ENCODE measurements at regions not wholly inside any gene's neighbourhood (a gene's known extent, or its start where the extent isn't known, plus 50 kb on each side); places are given as distances from the start of the nearest gene placed in this dataset.

DNA sequence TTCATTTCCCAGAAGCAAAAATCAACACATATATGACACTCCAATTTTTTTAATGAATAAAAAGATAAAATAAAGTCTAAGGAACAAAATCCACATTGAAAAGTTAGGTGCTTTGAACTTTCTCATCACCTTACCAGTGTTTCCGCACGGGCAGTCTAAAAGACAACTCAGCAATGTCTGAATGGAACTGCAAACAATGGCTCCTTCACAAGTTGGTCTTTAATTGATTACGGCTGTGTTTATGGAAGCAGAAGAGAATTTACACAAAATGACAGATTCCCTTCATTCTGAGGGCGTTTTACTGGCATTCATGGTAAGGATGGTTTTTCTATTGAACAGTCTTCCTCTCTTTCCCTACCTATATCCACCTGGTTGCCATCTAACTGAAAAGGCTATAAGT, 65.0 kb upstream of the RNPC3 start:
- ATAC-seq (no peak), DNase-seq (ENCODE audit: low read depth, low spot score) (no peak)
- Histone ChIP-seq H3K4me2 (ENCODE audit: low read length) (no peak overlapping the region), H4K20me1 (ENCODE audit: insufficient read depth) (no peaks in the 10 kb centered on the region; the same call in 1 of the 2 replicates), H3K36me3 (ENCODE audit: control insufficient read depth in 1 of 2, insufficient read depth in 2 of 2, low read length in 2 of 2) (no peaks in the 10 kb centered on the region), H3K79me2 (ENCODE audit: insufficient read depth, low read length) (no peaks in the 10 kb centered on the region), H3K9me2 (ENCODE audit: insufficient read depth) (no peaks in the 10 kb centered on the region), H2AFZ (ENCODE audit: low read depth, low read length, poor library complexity, severe bottlenecking) (no peak overlapping the region), H3K9me3 (ENCODE audit: control insufficient read depth in 1 of 2, insufficient read depth in 1 of 2, low read depth in 1 of 2, low read length in 2 of 2) (no peaks in the 10 kb centered on the region), H3K4me1 (ENCODE audit: control insufficient read depth in 1 of 2, insufficient read depth in 2 of 2, low read length in 2 of 2) (no peaks in the 10 kb centered on the region), H3K27ac (ENCODE audit: low read depth, low read length) (no peak overlapping the region), H3K9ac (ENCODE audit: low read length) (no peak overlapping the region), H3K27me3 (ENCODE audit: insufficient read depth, low read length) (no peaks in the 10 kb centered on the region), H3K4me3 (replicated peaks in 1 of 2; ENCODE audit: low read depth in 1 of 2, low read length in 2 of 2) (no peak overlapping the region)
- intact Hi-C loops (cut with micrococcal nuclease) = loop anchor here (5.0 kb wide), 1 partner anchor 353 kb away; the partner anchor contains the start of gene COL11A1
- TF ChIP-seq POLR2A (IDR thresholded peaks at IDR 0.05; ENCODE audit: borderline replicate concordance, extremely low read depth, insufficient read depth, insufficient read length) (no peak), SIN3A (IDR thresholded peaks at IDR 0.05; ENCODE audit: low read depth) (no peak)
- TF ChIP-seq, protein P1, sequence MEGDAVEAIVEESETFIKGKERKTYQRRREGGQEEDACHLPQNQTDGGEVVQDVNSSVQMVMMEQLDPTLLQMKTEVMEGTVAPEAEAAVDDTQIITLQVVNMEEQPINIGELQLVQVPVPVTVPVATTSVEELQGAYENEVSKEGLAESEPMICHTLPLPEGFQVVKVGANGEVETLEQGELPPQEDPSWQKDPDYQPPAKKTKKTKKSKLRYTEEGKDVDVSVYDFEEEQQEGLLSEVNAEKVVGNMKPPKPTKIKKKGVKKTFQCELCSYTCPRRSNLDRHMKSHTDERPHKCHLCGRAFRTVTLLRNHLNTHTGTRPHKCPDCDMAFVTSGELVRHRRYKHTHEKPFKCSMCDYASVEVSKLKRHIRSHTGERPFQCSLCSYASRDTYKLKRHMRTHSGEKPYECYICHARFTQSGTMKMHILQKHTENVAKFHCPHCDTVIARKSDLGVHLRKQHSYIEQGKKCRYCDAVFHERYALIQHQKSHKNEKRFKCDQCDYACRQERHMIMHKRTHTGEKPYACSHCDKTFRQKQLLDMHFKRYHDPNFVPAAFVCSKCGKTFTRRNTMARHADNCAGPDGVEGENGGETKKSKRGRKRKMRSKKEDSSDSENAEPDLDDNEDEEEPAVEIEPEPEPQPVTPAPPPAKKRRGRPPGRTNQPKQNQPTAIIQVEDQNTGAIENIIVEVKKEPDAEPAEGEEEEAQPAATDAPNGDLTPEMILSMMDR (IDR thresholded peaks at IDR 0.05 in 2 of 3, conservative IDR thresholded peaks at IDR 0.05 in 1 of 3; ENCODE audit: borderline replicate concordance in 1 of 3, insufficient read depth in 1 of 3, low read depth in 2 of 3, low read length in 2 of 3) = no peak
- BruUV-seq (replicated peaks) = no TSS peak
- RAD21 ChIA-PET (ENCODE audit: low non-redundant PET in 1 of 2, low total read pairs in 2 of 2, uncharacterized antibody in 2 of 2, unreplicated experiment in 2 of 2) = interaction anchor here in 1 of 2 experiments (0.6 kb wide), 1 partner anchor 355 kb away, joined by 3 read pairs; no protein-coding TSS in a partner anchor
- CTCF ChIA-PET = interaction anchor here (0.6 to 1.8 kb wide), 15 partner anchors 9 to 1940 kb away, joined by 3 to 35 read pairs (median 4); partner anchors contain the start of gene RNPC3
- POLR2A ChIA-PET = no interaction called here

DNA sequence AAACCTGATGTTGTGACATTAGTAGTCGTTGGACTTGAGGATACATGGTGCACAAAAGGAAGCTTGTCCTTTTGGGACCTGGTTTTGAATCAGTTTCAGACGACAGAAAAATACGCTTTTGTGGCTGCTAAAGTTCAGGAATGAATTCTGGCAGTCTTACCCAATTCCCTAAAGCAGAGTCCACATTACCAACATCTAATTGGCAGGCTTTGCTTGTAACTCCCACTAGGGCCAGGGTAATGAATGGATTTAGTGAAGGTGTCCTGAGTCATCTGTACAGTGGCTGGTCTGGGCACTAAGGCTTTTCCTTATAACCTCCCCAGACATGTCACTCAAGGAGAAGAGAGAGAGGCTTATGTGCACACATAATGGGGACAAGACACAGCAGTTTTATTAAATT, 66.2 kb upstream of the RNPC3 start:
- POLR2A ChIA-PET = no interaction called here
- ATAC-seq (no peak), DNase-seq (ENCODE audit: low read depth, low spot score) (no peak)
- no peaks in the 10 kb centered on the region for H3K9me2 ChIP-seq (ENCODE audit: insufficient read depth)
- RAD21 ChIA-PET (ENCODE audit: low non-redundant PET in 1 of 2, low total read pairs in 2 of 2, uncharacterized antibody in 2 of 2, unreplicated experiment in 2 of 2) = no interaction called here
- H3K27me3 ChIP-seq (ENCODE audit: insufficient read depth, low read length) = no peaks in the 10 kb centered on the region
- CTCF ChIA-PET = interaction anchor here (0.9 kb wide), 1 partner anchor 909 kb away, joined by 3 read pairs; no protein-coding TSS in a partner anchor
- H3K4me3 ChIP-seq (replicated peaks in 1 of 2; ENCODE audit: low read depth in 1 of 2, low read length in 2 of 2) = no peak overlapping the region
- BruUV-seq (replicated peaks) = no TSS peak
- H2AFZ ChIP-seq (ENCODE audit: low read depth, low read length, poor library complexity, severe bottlenecking) = no peak overlapping the region
- no peaks in the 10 kb centered on the region for H3K79me2 ChIP-seq (ENCODE audit: insufficient read depth, low read length)
- intact Hi-C loops (cut with micrococcal nuclease) = no loop called here
- no peak overlapping the region for H3K4me2 ChIP-seq (ENCODE audit: low read length)
- H3K36me3 ChIP-seq (ENCODE audit: control insufficient read depth in 1 of 2, insufficient read depth in 2 of 2, low read length in 2 of 2) = no peaks in the 10 kb centered on the region
- H3K9me3 ChIP-seq (ENCODE audit: control insufficient read depth in 1 of 2, insufficient read depth in 1 of 2, low read depth in 1 of 2, low read length in 2 of 2) = no peaks in the 10 kb centered on the region
- no peak overlapping the region for H3K27ac ChIP-seq (ENCODE audit: low read depth, low read length)
- TF ChIP-seq SRF (IDR thresholded peaks at IDR 0.05; ENCODE audit: low read depth) (no peak), RAD21 (IDR thresholded peaks at IDR 0.05; ENCODE audit: low read depth) (no peak)
- TF ChIP-seq, protein P1 (IDR thresholded peaks at IDR 0.05 in 2 of 3, conservative IDR thresholded peaks at IDR 0.05 in 1 of 3; ENCODE audit: borderline replicate concordance in 1 of 3, insufficient read depth in 1 of 3, low read depth in 2 of 3, low read length in 2 of 3) = no peak
- no peaks in the 10 kb centered on the region; the same call in 1 of the 2 replicates for H4K20me1 ChIP-seq (ENCODE audit: insufficient read depth)
- H3K4me1 ChIP-seq (ENCODE audit: control insufficient read depth in 1 of 2, insufficient read depth in 2 of 2, low read length in 2 of 2) = no peaks in the 10 kb centered on the region
- H3K9ac ChIP-seq (ENCODE audit: low read length) = no peak overlapping the region

All from HCT116 (cell line).